UCSD-AML1 (cell line): ENCODE measurements at regions not wholly inside any gene's neighbourhood (a gene's known extent, or its start where the extent isn't known, plus 50 kb on each side); places are given as distances from the start of the nearest gene placed in this dataset.
"Not testable (repeated sequence)": the region's sequence is repeated elsewhere in the genome, so short reads cannot be mapped to it uniquely, and the experiment has no call there.

Source experiments
- DNase-seq: peaks from one replicate; lab custom pipeline; 2025; ENCODE audit not compliant: unreplicated experiment; lab: John Stamatoyannopoulos, UW

GRCh38 chr5:67954351-67954750 lies 261.2 kb upstream of the PIK3R1 start:
- DNase-seq = no peak

DNA sequence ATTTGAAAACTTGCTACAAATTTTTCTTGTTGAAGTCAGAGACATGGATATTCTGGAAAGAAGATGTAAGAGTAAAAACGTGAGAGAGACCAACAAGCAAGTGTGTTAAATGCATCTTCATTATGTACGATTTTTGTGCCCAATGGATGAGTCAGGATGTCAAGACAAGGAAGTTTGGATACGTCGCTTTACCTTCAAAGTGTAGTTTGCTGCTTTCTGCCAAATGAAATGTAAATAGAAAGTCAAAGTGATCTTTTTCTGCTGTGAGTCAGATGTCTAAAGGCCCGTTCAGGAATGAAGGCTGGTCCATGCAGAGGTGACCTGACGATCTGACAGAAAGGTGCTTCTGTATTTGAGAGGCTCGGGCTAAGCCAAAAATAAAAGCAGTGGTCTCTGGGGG lies 273.1 kb upstream of the PIK3R1 start:
- DNase-seq = no peak

DNA sequence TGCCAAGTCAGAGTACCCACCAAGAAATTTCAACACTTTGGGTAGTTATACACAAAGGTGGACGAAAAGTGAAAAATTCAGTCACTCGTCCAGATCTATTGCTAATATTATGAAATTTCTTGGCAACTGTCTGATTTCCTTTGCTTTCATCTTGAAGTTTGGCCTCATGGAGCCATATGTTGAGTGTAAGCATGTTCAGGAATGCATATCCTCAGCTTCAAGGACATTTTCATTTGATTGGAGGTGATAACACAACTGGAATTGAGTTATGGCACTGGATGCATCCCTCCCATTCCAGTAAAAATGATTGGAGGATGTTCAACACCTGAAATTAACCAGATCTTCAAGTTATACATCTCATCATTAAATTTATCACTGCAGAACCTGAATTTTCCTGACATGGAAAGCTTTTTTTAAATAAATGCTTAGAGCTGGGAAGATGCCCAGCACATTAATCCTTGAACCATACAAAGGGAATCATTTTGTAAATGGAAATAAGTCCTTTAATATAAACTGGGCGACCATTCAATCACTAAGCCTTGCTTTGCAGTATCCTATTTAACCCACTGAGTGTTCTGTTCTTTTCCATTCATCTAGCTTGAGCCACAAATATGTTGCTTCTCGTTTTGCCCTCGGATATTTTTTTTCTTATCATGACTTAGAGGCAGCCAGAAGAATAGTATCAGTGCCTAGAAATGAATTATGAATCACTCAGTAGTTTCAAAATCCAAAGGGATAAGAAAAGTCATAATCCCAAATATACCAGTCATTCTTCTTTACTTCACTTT lies 273.7 kb upstream of the PIK3R1 start:
- DNase-seq = no peak

DNA sequence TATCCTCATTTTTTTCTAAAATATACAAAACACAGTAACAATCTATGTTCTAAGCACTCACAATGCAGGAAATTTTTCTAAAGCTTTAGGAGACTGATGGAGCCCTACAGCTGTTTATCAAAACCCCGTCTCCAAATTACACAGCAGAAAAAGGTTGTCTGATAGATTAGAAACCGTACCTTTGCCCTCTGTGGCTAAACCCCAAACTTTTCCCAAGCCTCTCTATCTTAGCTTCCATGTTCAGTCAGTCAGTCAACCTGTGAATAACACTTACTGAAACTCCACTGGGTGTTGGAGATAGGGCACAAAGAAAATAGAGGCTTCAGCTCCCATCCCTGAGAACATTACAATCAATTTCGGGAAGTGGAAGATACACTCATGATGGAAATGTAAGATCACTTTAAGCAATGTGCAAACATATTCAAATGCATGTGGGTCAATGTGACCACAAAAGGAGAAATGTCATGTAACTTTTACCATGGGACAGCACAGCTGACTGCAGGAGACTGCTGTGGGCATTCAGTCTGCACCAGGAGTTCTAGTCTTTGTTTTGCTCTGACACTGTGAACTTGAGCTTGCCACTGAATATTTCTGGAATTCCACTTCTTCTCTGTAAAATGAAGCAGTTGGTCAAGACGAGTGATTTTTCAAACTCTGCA lies 279.5 kb upstream of the PIK3R1 start:
- DNase-seq = no peak

DNA sequence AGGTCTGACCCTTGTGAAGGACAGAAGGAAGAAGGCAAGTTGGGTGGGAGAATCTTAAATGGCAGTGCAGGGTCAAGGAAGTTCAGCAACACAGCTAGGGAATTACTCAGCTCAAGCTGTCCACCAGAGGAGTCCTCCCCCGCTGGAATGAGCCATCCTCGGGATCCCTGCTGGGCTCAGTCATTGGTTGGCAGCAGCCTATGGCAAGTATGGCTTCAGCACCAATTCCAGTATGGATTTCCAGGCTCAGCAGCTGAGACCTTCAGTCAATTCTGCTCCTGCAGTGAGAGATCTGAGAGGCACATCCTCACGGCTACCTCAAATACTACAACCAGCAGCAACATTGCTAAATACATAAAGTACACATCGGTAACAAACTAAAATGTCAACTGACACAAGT lies 280.6 kb upstream of the PIK3R1 start:
- no peak for DNase-seq

GRCh38 chr5:67925511-67925910 lies 290.0 kb upstream of the PIK3R1 start:
- no peak for DNase-seq

DNA sequence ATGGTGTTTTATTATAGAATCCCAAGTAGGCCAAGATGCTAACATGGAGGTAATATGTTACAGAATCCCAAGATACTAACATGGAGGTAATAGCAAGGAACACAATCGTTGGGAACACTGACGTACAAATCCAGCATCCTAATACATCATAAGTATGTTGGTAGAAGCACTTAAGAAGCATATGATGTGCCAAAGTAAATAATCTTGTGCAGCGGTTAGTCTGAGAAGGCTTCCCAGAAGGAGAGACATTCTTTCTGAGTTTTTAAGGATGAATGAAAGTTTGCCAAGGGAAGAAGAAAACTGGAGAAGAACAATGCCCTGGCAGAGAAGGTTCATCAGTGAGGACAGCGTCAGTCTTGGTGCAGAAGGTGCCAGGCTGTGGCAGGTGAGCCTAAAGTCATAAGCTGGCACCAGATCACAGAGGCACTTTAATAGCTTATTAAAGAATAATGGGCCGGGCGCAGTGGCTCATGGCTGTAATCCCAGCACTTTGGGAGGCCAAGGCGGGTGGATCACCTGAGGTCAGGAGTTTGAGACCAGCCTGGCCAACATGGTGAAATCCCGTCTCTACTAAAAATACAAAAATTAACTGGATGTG lies 294.5 kb upstream of the PIK3R1 start:
- DNase-seq = no peak

DNA sequence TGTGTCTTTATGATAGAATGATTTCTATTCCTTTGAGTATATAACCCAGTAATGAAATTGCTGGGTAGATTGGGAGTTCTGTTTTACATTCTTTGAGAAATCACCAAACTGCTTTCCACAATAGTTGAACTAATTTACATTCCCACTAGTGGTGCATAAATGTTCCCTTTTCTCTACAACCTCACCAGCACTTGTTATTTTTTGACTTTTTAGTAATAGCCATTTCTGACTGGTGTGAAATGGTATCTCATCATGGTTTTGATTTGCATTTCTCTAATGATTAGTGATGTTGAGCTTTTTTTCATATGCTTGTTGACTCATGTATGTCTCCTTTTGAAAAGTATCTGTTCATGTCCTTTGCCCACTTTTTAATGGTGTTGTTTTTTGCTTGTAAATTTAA lies 296.0 kb upstream of the PIK3R1 start:
- DNase-seq = not testable (repeated sequence)

- DNase-seq = no peak
These were observed 298.0 kb upstream of the PIK3R1 start for GRCh38 chr5:67917561-67917960.

GRCh38 chr5:67910546-67910945 lies 305.0 kb upstream of the PIK3R1 start:
- DNase-seq = no peak

- no peak for DNase-seq
These were observed 307.3 kb upstream of the PIK3R1 start for GRCh38 chr5:67908126-67908765.

DNA sequence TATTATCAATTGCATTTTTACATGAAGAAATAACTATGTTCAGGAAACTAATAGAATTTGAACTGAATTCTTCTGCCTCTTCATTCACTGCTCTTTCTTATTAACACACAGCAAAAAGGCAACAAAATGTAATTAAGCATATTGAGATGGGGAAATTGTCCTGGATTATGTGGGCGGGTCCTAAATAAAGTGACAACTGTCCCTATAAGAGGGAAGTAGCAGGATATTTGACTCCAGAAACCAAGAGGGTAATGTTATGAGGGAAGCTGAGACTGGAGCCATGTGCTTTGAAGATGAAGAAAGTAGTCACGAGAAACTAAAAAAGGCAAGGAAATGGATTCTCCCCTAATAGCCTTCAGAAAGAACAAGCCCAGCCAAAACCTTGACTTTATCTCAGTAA lies 311.2 kb upstream of the PIK3R1 start:
- no peak for DNase-seq

GRCh38 chr5:67903656-67904055 lies 311.9 kb upstream of the PIK3R1 start:
- no peak for DNase-seq

DNA sequence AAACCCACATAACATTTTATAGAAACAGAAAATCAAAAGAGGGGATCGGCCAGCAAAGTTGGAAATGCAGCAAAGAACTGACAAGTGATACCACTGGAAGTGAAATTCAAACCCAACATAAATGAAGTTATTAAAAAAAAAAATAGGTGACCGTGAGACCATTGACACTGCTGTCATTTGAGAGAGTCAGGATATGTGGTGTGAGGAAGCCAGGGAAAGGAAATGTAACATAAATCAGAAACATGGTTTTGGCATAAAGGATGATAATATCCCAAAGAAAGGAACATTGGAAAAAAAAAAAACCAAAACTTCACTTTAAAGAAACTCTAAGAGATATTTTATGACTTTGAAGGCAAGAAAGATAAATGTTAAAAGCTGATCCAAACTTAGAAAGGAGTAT lies 312.4 kb upstream of the PIK3R1 start:
- no peak for DNase-seq

GRCh38 chr5:67902497-67902830 lies 313.1 kb upstream of the PIK3R1 start:
- no peak for DNase-seq

DNA sequence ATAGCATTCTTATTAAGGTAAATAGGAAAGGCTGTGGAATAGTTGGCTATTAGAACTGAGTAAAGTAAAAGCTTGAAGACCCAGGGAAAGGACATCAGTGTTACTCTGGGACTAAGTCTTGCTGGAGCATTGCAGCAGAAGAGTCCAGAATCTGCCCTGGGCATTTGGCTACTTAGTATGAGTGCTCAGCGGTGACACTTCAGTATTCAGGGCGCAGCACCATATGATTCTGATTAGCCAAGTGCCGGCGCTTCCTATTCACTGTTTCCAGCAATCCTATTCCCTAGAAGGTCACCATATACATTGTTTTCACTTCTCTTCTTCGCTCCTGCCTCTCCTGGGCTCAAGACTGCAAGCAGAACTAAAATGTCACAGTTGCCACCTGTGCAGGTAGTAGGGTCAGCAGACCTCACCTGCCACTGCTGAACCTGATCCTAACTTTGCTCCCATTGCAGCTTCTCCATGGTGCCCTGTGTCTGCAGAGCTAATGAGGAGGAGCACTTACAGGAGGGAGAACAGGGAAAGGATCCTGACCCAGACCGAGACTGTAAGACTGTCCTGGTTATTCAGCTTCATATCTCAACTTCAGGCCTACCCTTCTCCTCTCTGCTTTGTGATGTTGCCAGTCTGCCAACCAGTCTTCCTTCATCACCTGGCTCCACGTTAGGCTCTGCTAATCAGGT lies 313.6 kb upstream of the PIK3R1 start:
- no peak for DNase-seq

DNA sequence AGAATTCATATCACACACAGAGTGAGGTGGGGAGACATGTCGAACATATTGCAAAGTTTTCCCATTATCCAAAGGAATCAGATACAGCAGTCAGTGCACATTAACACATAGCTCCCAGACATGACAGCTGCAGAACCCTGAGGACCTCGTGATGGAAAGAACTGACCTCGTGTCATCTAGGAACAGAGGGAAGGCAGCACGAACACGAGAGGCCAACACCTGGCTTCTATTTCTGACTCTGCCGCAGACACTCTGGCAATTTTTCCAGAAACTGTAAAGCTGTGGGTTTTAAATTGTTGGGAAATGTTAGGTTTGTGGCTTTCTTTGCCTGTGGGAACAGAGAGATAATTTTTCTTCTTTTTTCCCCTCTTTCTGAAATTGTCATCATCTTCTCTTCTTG lies 315.0 kb upstream of the PIK3R1 start:
- no peak for DNase-seq

GRCh38 chr5:67897980-67898379 lies 317.6 kb upstream of the PIK3R1 start:
- DNase-seq = no peak

DNA sequence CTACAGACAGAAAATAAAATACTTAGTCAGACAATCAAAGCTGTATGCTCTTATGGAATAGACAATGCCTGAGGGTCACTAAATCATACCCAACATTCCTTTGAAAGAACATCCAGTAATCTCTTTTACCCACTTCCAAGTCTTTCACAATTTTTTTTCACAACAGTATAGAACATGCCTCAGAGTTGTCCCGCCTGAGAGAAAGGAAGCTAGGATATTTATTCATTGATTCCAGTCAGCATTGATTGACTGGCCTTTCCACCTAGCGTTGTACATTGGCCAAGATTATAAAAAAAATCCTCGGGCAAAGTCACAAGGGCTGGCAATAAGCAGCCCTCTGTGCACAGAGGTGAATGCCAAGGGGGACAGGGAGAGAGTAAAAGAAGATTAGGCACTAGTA lies 318.1 kb upstream of the PIK3R1 start:
- no peak for DNase-seq

DNA sequence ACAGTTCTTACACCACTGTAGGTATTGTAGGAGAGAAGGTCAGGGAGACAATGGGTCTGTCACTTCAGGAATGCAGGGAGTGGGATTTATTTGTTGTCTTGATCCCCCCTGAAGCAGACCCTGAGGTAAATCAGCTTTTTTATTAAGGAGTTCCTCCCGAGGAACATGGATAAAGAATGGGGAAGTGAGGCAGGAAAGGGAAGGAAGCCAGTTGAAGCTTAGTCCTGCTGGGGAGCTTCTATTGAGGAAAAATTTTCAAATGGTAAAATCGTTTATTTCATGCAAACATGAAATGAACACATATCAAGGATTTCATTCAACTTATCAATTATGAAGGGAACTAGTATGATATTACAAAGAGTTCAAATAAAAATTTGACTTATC lies 318.6 kb upstream of the PIK3R1 start:
- DNase-seq = no peak

DNA sequence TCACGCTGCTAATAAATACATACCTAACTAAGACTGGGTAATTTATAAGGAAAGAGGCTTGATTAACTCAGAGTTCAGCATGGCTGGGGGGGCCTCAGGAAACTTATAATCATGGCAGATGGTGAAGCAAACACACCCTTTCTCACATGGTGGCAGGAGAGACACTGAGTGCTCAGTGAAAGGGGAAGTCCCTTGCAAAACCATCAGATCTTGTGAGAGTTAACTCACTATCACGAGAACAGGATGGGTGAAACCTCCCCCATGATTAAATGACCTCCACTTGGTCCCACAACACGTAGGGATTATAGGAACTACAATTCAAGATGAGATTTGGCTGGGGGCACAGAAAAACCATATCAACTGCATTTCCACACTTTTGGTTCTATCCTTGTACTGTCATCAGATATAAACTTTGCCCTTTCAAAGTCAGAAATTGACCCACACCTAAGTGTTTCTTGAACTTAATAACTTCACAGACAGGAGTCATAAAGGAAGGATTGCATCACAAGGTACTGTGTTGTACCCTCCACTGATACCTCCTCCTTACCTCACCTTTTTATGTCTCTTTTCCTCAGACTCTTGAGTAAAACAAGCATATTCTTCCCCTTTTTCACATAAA lies 319.1 kb upstream of the PIK3R1 start:
- no peak for DNase-seq
